HG03460 (cell line): ENCODE measurements at regions not wholly inside any gene's neighbourhood (a gene's known extent, or its start where the extent isn't known, plus 50 kb on each side); places are given as distances from the start of the nearest gene placed in this dataset.

Experiments
- ATAC-seq: cut with Tn5 transposase; IDR thresholded peaks from one replicate; pipeline ENCODE4 v1.9.1; 2021; ENCODE audit not compliant: unreplicated experiment

DNA sequence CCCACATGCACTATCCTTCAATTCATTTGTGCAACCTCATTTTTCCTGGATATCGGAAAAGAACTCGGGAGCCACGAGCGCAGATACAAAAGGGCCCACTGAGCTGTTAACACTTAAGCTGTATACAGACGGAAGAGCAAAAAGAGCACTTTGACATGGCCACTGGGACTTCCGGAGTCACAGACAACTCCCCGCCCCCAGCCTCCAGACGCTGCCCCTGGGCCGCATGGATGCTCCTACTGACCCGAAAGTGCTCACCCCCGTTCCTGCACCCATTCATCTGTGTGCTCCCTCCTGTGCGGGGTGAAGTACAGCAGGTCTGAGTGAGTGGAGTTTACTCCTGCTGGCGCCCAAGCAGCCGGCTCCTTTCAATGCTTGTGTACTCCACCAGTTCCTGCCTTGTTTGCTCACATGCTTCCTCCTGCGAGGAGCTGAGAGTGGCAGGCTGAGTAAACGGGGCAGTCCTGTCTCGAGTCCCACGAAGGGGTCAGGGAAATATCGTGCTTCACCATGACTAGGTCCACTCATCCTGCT lies 901.0 kb upstream of the CTNND2 start:
- no peak for ATAC-seq

DNA sequence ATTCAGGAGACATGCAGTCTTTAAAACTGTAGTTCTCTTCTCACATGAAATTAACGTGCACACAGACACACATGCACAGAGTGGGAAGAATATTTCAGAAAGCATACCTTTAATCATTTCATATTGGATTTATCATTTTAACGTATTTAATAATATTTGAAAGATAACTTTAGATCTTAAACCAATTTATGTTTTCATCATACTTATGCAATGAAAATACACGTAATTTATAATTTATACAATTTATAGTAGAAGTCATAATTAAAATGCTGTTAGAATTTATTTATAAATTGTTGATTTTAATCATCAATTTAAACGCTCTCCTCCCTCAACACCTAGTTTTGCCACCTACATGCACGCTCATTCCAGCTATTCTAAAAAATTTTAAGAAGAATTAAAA lies 894.9 kb upstream of the CTNND2 start:
- ATAC-seq: no peak

DNA sequence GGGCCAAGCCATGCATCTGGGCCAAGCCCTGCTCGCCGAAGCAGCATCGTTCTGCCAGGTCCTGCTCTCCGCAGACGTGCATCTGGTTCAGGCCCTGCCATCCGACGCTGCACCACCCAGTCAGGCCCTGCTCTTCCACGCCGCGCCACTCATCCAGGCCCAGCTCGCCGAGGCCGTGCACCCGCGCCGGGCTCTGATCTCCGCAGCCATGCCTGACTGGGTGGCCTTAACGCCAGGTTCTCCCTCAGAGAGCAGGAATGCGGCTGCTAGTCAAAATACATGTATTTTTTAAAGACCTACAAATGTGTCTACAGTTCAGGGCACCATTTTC lies 891.1 kb upstream of the CTNND2 start:
- ATAC-seq: no peak

- ATAC-seq: no peak
These were observed 890.5 kb upstream of the CTNND2 start for GRCh38 chr5:12794476-12795332.

DNA sequence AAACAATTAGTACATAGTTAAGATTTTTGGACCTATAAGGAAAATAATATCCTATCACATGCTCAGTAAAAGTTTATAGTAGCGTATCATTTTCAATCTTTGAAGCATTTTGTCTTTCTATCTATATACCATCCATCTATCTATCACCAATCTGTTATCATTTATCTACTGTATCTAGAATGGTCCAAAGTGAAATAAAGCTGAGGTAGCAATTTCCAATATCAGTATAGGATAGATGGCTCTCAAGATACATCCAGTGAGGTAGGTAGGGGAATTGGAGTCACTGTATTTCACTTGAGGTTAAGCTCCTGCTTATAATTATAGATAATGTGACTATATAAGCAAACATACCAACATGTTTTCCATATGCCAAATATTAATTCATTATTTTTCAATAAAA lies 889.1 kb upstream of the CTNND2 start:
- no peak for ATAC-seq

- no peak for ATAC-seq
These were observed 876.3 kb upstream of the CTNND2 start for GRCh38 chr5:12780536-12780935.

- no peak for ATAC-seq
These were observed 873.1 kb upstream of the CTNND2 start for GRCh38 chr5:12777342-12777741.

GRCh38 chr5:12772276-12772675 lies 868.0 kb upstream of the CTNND2 start:
- ATAC-seq: no peak

- no peak for ATAC-seq
These were observed 855.1 kb upstream of the CTNND2 start for GRCh38 chr5:12759377-12759776.

DNA sequence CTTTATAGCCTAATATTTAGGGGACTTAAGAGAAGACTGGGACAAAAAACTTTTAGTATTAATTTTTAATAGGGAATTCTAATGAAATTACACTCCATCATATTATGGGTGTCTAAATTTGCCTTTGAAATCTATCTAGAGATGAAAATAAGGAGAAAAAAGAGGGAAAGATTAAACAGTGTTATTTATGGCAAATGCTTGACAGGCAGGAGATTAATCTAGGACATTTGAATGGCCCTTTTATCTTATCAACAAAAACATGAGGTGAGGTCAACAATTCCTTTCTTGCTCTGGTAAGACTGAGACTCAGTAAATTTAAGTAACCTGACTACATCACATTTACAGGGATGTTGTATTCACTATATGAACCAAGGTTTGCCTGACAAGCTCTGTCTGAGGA lies 852.8 kb upstream of the CTNND2 start:
- ATAC-seq: no peak

DNA sequence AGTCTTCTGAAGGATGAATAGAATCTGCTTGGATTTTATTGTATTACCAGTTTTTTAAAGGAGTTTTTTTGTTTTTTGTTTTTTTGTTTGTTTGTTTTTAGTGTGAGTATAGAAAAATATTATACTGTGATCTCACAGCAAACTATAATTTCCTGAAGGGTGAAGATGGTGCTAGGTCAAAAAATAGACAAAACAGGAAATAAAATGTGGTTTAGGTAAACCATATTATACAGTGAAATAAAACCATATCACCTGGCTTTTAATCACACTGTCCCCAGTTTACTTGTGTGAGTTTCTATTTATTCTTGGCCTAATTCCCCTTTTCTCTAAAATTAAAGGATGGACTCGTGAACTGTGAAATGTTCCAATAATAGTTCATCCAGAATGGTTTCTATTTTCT lies 841.3 kb upstream of the CTNND2 start:
- no peak for ATAC-seq

- no peak for ATAC-seq
These were observed 839.3 kb upstream of the CTNND2 start for GRCh38 chr5:12743582-12743981.

GRCh38 chr5:12730354-12730753 lies 826.1 kb upstream of the CTNND2 start:
- ATAC-seq: no peak

- ATAC-seq: no peak
These were observed 812.4 kb upstream of the CTNND2 start for GRCh38 chr5:12716664-12717063.

DNA sequence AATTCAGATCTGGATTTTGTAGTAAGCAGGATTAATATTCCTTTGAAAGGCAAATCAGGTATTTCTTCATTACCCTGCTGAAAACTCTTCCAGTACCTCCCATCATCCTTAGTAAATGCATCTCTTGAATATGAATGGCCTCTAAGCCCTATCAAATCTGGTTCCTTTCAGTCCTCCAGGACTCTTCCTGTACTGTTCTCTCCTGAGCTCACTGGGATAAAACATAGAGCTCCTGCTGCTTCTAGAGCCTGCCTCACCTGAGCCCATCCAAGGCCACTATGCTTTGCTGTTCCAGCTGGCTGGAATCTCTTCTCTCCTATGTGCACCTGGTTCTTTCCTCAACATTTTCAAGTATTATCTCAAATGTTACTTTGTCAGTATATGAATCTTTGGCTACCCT lies 803.3 kb upstream of the CTNND2 start:
- no peak for ATAC-seq

GRCh38 chr5:12704955-12705354 lies 800.7 kb upstream of the CTNND2 start:
- no peak for ATAC-seq

DNA sequence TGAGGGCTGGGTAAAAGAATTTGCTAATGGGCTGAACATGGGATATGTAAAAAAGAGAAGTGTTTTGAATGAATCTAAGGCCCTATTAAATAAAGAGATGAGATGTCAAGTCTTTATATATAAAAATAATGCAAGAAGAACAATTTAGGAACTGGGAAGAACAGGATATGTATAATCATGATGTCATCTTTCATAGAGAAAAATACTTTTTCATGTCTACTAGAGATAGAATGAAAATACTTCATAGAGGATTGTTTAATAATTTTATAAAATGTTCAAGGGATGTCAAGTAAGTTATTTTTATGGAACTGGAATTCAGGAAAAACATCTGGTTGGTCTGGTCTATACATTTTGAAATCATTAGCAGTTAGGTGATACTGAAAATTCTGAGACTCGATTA lies 799.0 kb upstream of the CTNND2 start:
- ATAC-seq: no peak

DNA sequence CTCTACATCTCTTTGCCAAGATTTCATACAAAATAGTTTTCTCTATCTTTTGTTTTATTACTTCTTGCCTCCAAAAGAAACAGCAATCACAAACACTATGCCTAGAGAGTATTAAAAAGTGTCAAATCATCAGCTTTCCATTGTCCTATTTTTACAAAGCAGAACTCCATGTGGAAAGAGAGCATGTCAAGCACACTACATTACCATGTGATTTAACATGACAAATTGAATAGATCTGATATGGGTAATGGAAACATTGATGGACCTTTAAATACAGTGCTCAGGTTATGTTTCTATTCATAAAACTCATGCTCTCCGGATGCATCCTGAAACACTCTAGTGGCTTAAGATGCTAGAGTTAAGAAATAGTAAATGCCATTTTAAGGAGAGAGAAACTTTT lies 791.4 kb upstream of the CTNND2 start:
- no peak for ATAC-seq

- no peak for ATAC-seq
These were observed 787.1 kb upstream of the CTNND2 start for GRCh38 chr5:12691330-12691729.

GRCh38 chr5:12690361-12690760 lies 786.1 kb upstream of the CTNND2 start:
- no peak for ATAC-seq

GRCh38 chr5:12683249-12683648 lies 779.0 kb upstream of the CTNND2 start:
- ATAC-seq: no peak

- no peak for ATAC-seq
These were observed 775.5 kb upstream of the CTNND2 start for GRCh38 chr5:12679731-12680130.

GRCh38 chr5:12675959-12676358 lies 771.7 kb upstream of the CTNND2 start:
- ATAC-seq: no peak
